HUES48 (cell line): ENCODE measurements at regions not wholly inside any gene's neighbourhood (a gene's known extent, or its start where the extent isn't known, plus 50 kb on each side); places are given as distances from the start of the nearest gene placed in this dataset.
"Not testable (repeated sequence)": the region's sequence is repeated elsewhere in the genome, so short reads cannot be mapped to it uniquely, and the experiment has no call there.

ENCODE experiments used
- H3K27ac ChIP-seq: one replicate; pipeline ENCODE4 v1.7.0; 2013; ENCODE audit warnings: low read depth, low read length, inconsistent platforms
- H3K27me3 ChIP-seq: 2 replicates; pipeline ENCODE4 v1.6.1; 2013; ENCODE audit warnings: mild to moderate bottlenecking, low read length; ENCODE audit not compliant: control insufficient read depth, insufficient read depth
- H3K36me3 ChIP-seq: 2 replicates; pipeline ENCODE4 v1.6.1; 2013; ENCODE audit warnings: low read length; ENCODE audit not compliant: control insufficient read depth, insufficient read depth
- H3K4me1 ChIP-seq: 2 replicates; pipeline ENCODE4 v1.6.1; 2013; ENCODE audit warnings: mild to moderate bottlenecking, low read length; ENCODE audit not compliant: control insufficient read depth, insufficient read depth
- H3K4me3 ChIP-seq: 2 replicates; pipeline ENCODE4 v1.5.1; 2013; ENCODE audit warnings: mild to moderate bottlenecking, low read depth, low read length
- H3K9ac ChIP-seq: 2 replicates; pipeline ENCODE4 v1.6.1; 2013; ENCODE audit warnings: mild to moderate bottlenecking, low read depth, low read length, moderate library complexity
- H3K9me3 ChIP-seq: 2 replicates; pipeline ENCODE4 v1.6.1; 2013; ENCODE audit warnings: low read length; ENCODE audit not compliant: control insufficient read depth, insufficient read depth

- H3K4me1 ChIP-seq, H3K27ac ChIP-seq, H3K27me3 ChIP-seq, H3K4me3 ChIP-seq, H3K36me3 ChIP-seq, H3K9ac ChIP-seq: not testable (repeated sequence)
- peaks cover 16% of the 10 kb centered on the region for H3K9me3 ChIP-seq
These were observed 393.3 kb upstream of the ONECUT1 start for GRCh38 chr15:53183449-53183848.

GRCh38 chr15:53171571-53171970, 381.4 kb upstream of the ONECUT1 start:
- Histone ChIP-seq H3K9ac (no peak overlapping the region), H3K27me3 (no peaks in the 10 kb centered on the region), H3K4me1 (no peaks in the 10 kb centered on the region), H3K36me3 (no peaks in the 10 kb centered on the region), H3K4me3 (no peak overlapping the region), H3K9me3 (no peaks in the 10 kb centered on the region), H3K27ac (no peak overlapping the region)

- no peaks in the 10 kb centered on the region for H3K4me1 ChIP-seq
- no peaks in the 10 kb centered on the region for H3K36me3 ChIP-seq
- H3K9ac ChIP-seq, result no peak overlapping the region
- H3K27ac ChIP-seq, result no peak overlapping the region
- no peaks in the 10 kb centered on the region for H3K27me3 ChIP-seq
- H3K9me3 ChIP-seq, result no peaks in the 10 kb centered on the region
- no peak overlapping the region for H3K4me3 ChIP-seq
These were observed 376.6 kb upstream of the ONECUT1 start for GRCh38 chr15:53166684-53167201.

- H3K4me3 ChIP-seq, result no peak overlapping the region
- H3K27me3 ChIP-seq, result no peaks in the 10 kb centered on the region
- H3K36me3 ChIP-seq, result no peaks in the 10 kb centered on the region
- no peak overlapping the region for H3K9ac ChIP-seq
- H3K4me1 ChIP-seq, result no peaks in the 10 kb centered on the region
- no peak overlapping the region for H3K27ac ChIP-seq
- no peaks in the 10 kb centered on the region for H3K9me3 ChIP-seq
These were observed 376.0 kb upstream of the ONECUT1 start for GRCh38 chr15:53165988-53166683.

- H3K27ac ChIP-seq, result no peak overlapping the region
- no peaks in the 10 kb centered on the region for H3K36me3 ChIP-seq
- H3K27me3 ChIP-seq, result no peaks in the 10 kb centered on the region
- no peak overlapping the region for H3K9ac ChIP-seq
- H3K4me3 ChIP-seq, result no peak overlapping the region
- no peaks in the 10 kb centered on the region for H3K9me3 ChIP-seq
- no peaks in the 10 kb centered on the region for H3K4me1 ChIP-seq
These were observed 370.1 kb upstream of the ONECUT1 start for GRCh38 chr15:53160092-53160704.

GRCh38 chr15:53159458-53159857, 369.3 kb upstream of the ONECUT1 start:
- Histone ChIP-seq H3K9ac (no peak overlapping the region), H3K27me3 (no peaks in the 10 kb centered on the region), H3K4me1 (no peaks in the 10 kb centered on the region), H3K4me3 (no peak overlapping the region), H3K27ac (no peak overlapping the region), H3K9me3 (no peaks in the 10 kb centered on the region), H3K36me3 (no peaks in the 10 kb centered on the region)

GRCh38 chr15:53158995-53159394, 368.9 kb upstream of the ONECUT1 start:
- H3K27ac ChIP-seq, result no peak overlapping the region
- no peaks in the 10 kb centered on the region for H3K27me3 ChIP-seq
- H3K36me3 ChIP-seq, result no peaks in the 10 kb centered on the region
- H3K9ac ChIP-seq, result no peak overlapping the region
- no peak overlapping the region for H3K4me3 ChIP-seq
- no peaks in the 10 kb centered on the region for H3K9me3 ChIP-seq
- H3K4me1 ChIP-seq, result no peaks in the 10 kb centered on the region

- Histone ChIP-seq H3K27ac (no peak overlapping the region), H3K36me3 (no peaks in the 10 kb centered on the region), H3K4me3 (no peak overlapping the region), H3K4me1 (peaks cover 14% of the 10 kb centered on the region), H3K9me3 (no peaks in the 10 kb centered on the region), H3K27me3 (no peaks in the 10 kb centered on the region), H3K9ac (no peak overlapping the region)
These were observed 343.2 kb upstream of the ONECUT1 start for GRCh38 chr15:53133255-53133850.

GRCh38 chr15:53130943-53131342, 340.8 kb upstream of the ONECUT1 start:
- no peak overlapping the region for H3K4me3 ChIP-seq
- H3K4me1 ChIP-seq, result peaks cover 14% of the 10 kb centered on the region
- H3K9ac ChIP-seq, result no peak overlapping the region
- no peak overlapping the region for H3K27ac ChIP-seq
- H3K27me3 ChIP-seq, result no peaks in the 10 kb centered on the region
- H3K9me3 ChIP-seq, result no peaks in the 10 kb centered on the region
- no peaks in the 10 kb centered on the region for H3K36me3 ChIP-seq

GRCh38 chr15:53129121-53129904, 339.2 kb upstream of the ONECUT1 start:
- no peaks in the 10 kb centered on the region for H3K36me3 ChIP-seq
- H3K27ac ChIP-seq, result no peak overlapping the region

More at GRCh38 chr15:53129121-53129904, 339.2 kb upstream of the ONECUT1 start:
- Histone ChIP-seq H3K9ac (no peak overlapping the region), H3K4me1 (peaks cover 14% of the 10 kb centered on the region), H3K27me3 (no peaks in the 10 kb centered on the region), H3K4me3 (no peak overlapping the region), H3K9me3 (no peaks in the 10 kb centered on the region)
